AG04449 (cell line): ENCODE measurements at regions not wholly inside any gene's neighbourhood (a gene's known extent, or its start where the extent isn't known, plus 50 kb on each side); places are given as distances from the start of the nearest gene placed in this dataset.

Source experiments
- CTCF ChIA-PET: fragments of 350-600 bp; formaldehyde crosslinking; extraction: SDS; loops from one replicate; lab custom pipeline; 2021; ENCODE audit warnings: antibody characterized with exemption; lab: Yijun Ruan, JAX
- POLR2A ChIA-PET: fragments of 400-600, 350-600 bp; formaldehyde crosslinking; extraction: SDS; loops from one replicate; lab custom pipeline; 2020; ENCODE audit warnings: antibody characterized with exemption, inconsistent platforms; lab: Yijun Ruan, JAX
- DNase-seq: peaks from one replicate; pipeline ENCODE4 v3.0.0-alpha.2; 2010; ENCODE audit warnings: low read depth, low spot score
- H3K4me3 ChIP-seq: 2 replicates; pipeline ENCODE4 v1.5.1; 2011; ENCODE audit warnings: low read depth, mild to moderate bottlenecking, control low read depth, low read length
- TF ChIP-seq, protein P1 (sequence below): IDR thresholded peaks from one replicate; pipeline ENCODE4 v1.5.1; 2011; ENCODE audit warnings: mild to moderate bottlenecking, moderate library complexity, low read length, control low read depth, inconsistent platforms; ENCODE audit not compliant: insufficient read depth; ENCODE audit errors: missing control alignments

DNA sequence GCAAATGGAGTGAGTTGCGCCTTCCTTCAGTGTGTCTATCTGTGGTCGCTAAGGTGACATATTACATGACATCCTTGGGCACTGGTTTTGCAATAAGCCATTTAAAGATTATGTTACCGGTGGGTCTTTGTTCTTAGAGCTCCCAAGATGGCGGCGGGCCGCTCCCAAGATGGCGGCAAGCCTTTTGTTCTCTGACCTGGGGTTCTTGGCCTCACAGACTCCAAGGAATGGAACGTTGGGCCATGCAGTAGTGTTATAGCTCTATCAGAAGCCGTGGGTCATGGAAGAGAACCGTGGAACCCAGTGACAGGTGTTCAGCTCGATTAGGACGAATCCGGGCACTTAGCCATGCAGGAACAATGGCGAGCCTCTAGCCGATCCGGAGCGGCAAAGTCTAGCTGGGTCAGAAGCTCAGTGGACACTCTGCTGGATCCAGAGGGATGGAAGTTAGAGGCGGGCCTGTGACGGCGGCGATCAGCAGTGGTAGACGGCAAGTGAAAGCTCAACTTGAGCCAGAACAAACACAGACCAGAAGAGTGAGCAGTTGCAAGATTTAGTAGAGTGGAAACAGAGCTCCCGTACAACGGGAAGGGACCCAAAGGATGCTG is 188.6 kb downstream of the TEX29 start:
- DNase-seq, result no peak
- no peak overlapping the region for H3K4me3 ChIP-seq
- TF ChIP-seq, protein P1, sequence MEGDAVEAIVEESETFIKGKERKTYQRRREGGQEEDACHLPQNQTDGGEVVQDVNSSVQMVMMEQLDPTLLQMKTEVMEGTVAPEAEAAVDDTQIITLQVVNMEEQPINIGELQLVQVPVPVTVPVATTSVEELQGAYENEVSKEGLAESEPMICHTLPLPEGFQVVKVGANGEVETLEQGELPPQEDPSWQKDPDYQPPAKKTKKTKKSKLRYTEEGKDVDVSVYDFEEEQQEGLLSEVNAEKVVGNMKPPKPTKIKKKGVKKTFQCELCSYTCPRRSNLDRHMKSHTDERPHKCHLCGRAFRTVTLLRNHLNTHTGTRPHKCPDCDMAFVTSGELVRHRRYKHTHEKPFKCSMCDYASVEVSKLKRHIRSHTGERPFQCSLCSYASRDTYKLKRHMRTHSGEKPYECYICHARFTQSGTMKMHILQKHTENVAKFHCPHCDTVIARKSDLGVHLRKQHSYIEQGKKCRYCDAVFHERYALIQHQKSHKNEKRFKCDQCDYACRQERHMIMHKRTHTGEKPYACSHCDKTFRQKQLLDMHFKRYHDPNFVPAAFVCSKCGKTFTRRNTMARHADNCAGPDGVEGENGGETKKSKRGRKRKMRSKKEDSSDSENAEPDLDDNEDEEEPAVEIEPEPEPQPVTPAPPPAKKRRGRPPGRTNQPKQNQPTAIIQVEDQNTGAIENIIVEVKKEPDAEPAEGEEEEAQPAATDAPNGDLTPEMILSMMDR, result no peak
- ChIA-PET CTCF (no interaction called here), POLR2A (no interaction called here)

DNA sequence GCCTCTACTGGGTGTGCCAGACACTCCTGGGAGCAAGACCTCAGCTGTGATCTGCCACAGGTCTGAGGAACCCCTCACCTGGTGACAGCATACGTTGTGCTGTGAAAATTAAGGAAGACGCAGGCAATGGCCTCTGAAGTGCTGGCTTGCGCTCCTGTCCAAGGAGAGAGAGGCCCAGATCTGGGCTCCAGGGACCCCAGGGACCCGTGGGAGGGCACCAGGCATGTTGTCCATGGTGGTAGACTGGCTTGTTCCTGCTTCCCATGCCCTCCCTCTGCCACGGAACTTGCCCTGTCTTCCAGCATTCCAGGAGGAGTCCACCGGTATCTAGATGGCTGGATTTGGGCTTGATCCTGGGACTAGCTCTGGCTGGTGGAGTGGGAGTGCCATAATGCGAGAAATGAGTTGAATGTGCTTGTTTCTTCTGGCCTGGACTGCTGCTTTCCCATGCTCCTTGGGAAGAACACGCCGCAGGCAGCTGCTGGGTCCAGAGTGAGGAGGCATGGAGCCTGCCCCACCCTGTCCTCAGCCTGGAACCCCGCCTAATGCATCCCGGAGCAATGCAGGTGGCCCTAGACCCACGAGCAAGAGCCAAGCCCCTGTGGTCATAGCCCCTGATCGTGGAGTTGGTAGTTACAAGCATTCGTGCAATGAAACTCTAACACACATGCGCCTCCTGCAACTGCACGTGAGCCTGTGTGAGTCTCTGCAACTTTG is 190.2 kb downstream of the TEX29 start:
- POLR2A ChIA-PET, result no interaction called here
- DNase-seq, result no peak
- CTCF ChIA-PET, result interaction anchor here (1.0 kb wide), 1 partner anchor 36 kb away, joined by 3 read pairs; no protein-coding TSS in a partner anchor
- TF ChIP-seq, protein P1, result no peak
- H3K4me3 ChIP-seq, result no peak overlapping the region

DNA sequence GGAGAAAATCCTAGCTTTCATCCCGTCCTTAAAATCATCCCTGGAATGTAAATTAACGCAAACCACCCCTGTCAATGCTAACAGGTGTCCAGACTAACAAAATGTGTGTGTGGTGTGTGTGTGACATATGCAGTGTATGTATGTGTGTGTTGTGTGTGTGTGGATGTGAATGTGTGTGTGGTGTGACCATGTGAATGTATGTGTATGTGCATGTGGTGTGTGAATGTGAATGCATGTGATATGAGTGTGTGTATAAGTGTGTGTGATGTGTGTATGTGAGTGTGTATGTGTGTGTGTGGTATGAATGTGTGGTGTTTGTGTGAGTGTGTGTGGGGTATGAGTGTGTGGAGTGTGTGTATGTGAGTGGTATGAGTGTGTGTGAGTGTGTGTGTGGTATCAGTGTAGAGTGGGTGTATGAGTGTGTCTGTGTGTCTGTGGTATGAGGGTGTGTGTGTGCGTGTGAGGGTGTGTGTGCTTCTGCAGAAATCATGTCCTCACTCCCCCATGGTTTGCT is 190.8 kb downstream of the TEX29 start:
- no peak for DNase-seq
- ChIA-PET POLR2A (no interaction called here), CTCF (interaction anchor here (1.0 kb wide), 1 partner anchor 37 kb away, joined by 3 read pairs; no protein-coding TSS in a partner anchor)

DNA sequence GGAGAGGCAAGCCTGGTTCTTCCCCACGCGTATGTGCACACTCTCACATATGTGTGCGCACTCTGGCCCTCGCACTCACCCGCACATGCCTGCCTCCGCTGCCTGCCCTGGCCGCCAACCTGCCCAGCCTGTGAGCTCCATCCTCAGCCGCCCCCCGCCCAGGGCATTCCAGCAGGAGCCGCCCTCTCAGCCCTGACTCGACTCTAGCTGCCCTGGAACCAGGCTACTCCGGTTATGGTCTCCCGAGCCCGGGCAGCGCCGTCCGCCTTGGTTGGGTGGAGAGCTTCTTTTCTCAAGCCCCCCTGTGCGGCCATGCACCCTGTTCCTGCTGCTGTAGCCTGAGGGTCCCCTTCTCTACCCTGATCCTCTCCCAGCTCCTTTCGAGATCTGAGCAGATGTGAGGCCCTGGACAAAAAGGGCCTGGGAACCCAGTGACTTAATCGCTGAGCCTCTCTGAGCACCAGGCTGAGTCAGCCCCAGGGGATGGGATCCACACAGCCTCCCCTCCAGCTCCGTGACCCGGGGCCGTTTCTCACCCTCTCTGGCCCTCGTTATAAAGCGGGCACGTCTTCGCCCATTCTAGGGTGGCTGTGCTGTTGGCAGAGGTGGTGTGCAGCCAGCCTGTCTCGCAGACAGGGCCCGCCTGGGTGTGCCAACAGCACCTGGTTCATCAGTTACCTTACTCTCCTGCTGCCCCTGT is 191.5 kb downstream of the TEX29 start:
- TF ChIP-seq, protein P1, result no peak
- ChIA-PET CTCF (no interaction called here), POLR2A (no interaction called here)
- H3K4me3 ChIP-seq, result no peak overlapping the region
- DNase-seq, result no peak

More for the DNA sequence above, 190.8 kb downstream of the TEX29 start:
- H3K4me3 ChIP-seq, result no peak overlapping the region
- TF ChIP-seq, protein P1, result no peak

DNA sequence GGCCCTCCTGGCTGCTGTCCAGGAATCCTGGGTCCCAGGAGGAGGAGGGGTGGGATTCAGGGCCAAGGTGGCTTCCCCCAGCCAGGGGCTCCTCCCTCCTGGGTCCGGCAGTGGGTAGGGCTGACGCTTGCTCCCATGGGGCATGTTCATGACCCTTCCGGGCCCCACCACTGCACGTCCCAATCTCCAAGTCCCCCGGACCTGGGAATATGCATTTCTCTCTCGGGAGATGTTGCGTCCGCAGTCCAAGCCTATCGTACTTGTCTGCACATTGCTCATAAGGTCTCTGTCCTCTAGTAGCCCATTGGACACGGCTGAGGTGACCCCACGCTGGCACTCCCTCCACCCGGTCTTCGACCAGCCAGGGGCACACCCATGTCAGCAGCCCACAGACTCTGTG is 192.3 kb downstream of the TEX29 start:
- POLR2A ChIA-PET, result no interaction called here
- CTCF ChIA-PET, result no interaction called here
- TF ChIP-seq, protein P1, result no peak
- H3K4me3 ChIP-seq, result no peak overlapping the region
- no peak for DNase-seq
